Activated CD8-positive, alpha-beta memory T cell treated with anti-CD3 and anti-CD28 coated beads for 1 hour (primary cell): ENCODE measurements at regions not wholly inside any gene's neighbourhood (a gene's known extent, or its start where the extent isn't known, plus 50 kb on each side); places are given as distances from the start of the nearest gene placed in this dataset.

Experiments used
- DNase-seq, 2 donors: peaks; one replicate each; pipeline ENCODE4 v3.0.0-alpha.2; 2020; ENCODE audit warnings: low read depth in 1 of 2; ENCODE audit errors: extremely low read depth in 1 of 2

DNA sequence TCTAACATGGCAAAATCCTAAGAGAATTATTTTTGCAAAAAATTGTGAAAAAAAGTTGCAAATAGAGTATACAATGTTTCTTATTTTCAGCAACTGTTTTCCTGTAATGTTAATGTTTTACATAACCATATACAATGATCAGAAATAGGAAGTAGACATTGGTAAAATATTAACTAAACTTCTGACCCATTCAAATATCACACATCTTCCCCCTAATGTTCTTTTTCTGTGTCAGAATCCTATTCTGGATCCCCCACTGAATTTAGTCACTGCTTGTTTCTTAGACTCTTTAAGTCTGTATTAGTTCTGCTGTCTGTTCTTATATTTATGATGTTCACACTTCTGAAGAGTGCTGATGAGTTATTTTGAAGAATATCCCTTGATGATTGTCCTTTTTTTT lies 62.0 kb downstream of the HFE start:
- DNase-seq: no peak

GRCh38 chr6:26152226-26153101 lies 65.2 kb downstream of the HFE start:
- DNase-seq: no peak

DNA sequence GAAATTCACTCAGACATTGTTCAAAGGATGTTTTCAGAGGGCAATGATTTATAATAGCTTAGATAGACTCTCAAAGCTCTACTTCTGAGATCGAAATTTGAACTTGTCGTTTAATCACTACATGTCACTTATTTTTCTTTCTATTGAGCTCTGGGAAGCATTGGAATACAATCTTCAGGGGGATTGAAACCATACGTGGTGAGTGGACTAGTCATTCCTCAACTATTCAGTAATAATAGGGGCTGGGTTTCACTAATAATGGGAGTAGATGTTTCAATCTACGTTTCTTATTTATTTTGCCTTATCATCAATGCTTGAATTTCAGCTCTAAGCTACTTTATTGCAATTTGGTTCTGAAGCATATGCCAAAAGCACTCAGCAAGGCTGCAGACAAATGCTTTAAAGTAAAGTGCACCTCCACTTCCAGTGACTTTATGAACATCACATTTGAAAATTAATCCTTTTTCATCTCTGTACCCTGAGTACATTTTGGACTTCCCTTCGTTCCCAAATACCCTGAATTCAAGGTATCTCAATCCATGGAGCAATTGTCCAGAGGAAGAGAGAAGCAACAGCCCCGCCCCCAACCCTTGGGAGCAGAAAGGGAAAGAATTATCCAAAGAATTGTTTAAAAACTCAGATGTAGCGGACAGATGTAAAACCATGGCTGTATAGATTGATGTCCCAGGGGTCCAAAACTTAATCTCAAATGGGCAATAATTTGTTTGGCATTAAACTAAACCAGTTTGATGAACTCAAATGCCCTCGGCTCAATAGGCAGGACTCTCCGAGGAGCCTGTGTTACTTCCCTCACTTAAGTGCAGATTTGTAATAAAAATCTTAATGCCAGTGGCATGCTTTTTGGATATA lies 68.1 kb downstream of the HFE start:
- no peak for DNase-seq

DNA sequence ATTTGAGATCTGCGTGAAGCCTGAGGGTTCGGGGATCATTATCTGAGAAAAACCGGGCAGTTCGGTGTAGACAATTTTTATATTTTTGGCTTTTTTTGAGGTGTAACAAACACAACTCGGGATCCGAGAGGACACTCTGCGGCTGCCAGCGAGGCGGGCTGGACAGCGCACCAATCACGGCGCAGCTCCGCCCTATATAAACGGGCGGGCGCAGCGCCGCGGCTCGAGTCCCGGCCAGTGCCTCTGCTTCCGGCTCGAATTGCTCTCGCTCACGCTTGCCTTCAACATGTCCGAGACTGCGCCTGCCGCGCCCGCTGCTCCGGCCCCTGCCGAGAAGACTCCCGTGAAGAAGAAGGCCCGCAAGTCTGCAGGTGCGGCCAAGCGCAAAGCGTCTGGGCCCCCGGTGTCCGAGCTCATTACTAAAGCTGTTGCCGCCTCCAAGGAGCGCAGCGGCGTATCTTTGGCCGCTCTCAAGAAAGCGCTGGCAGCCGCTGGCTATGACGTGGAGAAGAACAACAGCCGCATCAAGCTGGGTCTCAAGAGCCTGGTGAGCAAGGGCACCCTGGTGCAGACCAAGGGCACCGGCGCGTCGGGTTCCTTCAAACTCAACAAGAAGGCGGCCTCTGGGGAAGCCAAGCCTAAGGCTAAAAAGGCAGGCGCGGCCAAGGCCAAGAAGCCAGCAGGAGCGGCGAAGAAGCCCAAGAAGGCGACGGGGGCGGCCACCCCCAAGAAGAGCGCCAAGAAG lies 69.0 kb downstream of the HFE start:
- DNase-seq: peak in 1 of 2 donors; percentile 73

DNA sequence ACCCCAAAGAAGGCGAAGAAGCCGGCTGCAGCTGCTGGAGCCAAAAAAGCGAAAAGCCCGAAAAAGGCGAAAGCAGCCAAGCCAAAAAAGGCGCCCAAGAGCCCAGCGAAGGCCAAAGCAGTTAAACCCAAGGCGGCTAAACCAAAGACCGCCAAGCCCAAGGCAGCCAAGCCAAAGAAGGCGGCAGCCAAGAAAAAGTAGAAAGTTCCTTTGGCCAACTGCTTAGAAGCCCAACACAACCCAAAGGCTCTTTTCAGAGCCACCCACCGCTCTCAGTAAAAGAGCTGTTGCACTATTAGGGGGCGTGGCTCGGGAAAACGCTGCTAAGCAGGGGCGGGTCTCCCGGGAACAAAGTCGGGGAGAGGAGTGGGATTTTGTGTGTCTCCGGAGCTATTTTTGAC lies 69.6 kb downstream of the HFE start:
- DNase-seq: peak in 1 of 2 donors; percentile 32

- peak in 1 of 2 donors; percentile 27 for DNase-seq
These were observed 70.2 kb downstream of the HFE start for GRCh38 chr6:26157251-26158075.

- DNase-seq: peak in 1 of 2 donors; percentile 59
These were observed 70.9 kb downstream of the HFE start for GRCh38 chr6:26158076-26158580.

- no peak for DNase-seq
These were observed 71.5 kb downstream of the HFE start for GRCh38 chr6:26158581-26159356.

DNA sequence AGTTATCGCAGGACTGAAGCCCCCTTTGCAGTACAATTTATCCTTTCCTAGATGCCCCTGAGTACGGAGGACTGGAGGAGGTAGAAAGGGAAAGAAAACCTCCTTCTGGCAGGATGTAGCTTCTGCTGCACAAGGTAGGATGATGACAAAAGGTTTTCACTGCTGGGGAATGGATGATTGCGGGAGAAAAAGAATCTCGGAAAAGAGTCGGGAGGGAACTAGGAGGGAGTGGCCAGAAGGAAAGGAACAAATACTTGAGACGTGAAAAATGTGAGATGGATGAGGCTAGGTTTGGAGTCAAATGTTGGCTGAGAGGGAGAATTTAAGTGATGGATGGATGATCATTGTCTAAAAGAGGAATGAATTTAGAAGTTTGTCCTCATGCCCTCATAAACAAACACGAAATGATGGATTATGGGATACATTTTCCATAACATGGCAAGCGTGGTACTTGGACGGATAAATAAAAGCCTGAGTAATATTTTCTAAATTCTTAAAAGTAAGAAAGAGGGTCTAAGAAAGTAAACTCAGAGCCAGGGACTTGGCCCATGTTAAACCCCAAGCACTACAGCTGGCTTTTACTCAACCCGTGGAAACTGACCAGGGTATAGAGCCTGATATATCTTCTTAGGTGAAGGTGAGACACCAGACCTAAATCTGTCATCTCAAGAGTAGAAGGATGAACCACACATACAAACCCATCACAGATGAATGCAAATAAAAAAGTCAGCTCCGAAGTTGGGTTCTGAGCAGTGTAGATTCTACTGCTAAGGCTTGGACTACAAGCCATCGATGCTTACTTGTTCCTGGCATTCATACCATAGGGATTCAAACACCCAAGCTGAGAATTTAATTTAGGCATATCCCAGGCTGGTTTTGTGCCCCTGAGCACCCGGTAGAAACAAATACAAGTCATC lies 72.4 kb downstream of the HFE start:
- no peak for DNase-seq

DNA sequence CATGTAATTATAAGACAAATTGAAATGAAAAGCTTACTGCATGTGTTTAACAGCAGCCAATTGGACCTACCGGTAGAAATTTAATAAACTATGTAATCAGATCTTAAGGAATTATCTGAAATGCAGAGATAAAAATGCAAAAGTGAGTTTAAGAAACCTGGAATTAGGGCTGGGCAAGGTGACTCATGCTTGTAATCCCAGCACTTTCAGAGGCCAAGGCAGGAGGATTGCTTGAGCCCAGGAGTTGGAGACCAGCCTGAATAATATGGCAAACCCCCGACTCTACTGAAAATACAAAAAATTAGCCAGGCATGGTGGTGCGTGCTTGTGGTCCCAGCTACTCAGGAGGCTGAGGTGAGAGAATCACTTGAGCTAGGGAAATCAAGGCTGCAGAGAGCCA lies 74.1 kb downstream of the HFE start:
- DNase-seq: no peak

DNA sequence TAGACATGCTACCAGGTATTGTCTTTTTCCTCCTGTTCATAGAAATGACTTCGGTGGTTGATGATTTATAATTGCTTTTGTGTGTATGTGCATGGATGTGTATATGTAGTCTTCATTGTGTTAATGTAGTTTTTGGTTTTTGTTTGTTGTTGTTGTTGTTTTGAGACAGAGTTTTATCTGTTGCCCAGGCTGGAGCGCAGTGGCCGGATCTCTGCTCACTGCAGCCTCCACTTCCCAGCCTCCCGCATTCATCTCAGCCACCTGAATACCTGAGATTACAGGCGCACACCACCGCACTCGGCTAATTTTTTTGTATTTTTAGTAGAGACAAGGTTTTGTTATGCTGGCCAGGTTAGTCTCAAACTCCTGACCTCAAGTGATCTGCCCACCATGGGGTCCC lies 75.2 kb downstream of the HFE start:
- no peak for DNase-seq

DNA sequence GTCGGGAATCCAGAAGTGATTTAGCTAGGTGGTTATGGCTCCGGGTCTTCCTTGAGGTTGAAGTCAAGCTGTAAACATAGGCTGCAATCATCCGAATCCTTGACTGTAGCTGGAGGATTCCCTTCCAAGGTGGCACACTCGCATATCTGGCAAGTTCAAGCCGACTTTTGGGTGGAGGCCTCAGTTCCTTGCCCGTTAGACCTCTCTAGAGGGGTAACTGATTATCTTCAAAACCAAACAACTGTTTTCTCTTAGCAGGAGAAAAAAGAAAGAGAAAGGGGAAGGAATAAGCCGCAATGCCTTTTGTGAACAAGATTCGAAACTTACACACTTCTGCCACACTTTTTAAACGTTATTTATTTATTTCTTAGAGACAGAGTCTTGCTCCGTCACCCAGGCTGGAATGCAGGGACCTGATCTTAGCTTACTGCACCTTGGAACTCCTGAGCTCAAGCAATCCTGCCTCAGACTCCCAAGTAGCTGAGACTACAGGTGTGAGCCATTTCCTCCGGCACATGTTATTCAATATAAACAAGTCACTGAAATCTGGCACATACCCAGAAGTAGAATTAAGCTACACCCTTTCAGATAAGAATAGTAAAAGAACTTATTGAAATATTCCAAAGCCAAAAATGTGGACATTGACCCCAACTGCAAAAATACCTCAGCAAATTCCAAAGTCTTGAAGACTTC lies 76.3 kb downstream of the HFE start:
- DNase-seq: no peak

- DNase-seq: no peak
These were observed 76.9 kb downstream of the HFE start for GRCh38 chr6:26164120-26164505.

DNA sequence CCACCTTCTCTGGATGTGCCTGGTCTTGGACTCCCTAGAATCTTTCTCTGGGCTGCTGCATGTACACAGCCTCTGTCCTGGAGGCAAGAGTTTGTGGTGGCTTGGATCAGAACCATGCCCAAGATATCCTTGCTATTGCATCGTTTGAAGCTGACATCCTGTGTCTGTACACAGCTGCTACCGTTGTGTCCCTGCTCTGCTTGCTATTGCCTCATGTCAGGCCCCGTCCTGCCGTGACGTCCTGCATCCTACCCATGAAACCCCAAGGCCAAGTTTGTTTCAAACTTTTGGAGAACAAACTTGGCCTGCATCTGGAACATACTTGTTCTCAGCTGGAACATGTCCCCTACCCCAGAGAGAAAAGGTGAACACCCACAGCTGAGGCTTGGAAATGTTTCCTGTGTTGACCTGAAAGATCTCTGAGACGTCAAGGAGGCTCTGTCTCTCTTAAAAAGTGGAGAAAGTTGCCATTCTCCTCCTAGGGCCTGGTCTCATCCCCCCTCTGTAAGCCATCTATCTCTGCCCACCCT lies 78.1 kb downstream of the HFE start:
- DNase-seq: no peak

DNA sequence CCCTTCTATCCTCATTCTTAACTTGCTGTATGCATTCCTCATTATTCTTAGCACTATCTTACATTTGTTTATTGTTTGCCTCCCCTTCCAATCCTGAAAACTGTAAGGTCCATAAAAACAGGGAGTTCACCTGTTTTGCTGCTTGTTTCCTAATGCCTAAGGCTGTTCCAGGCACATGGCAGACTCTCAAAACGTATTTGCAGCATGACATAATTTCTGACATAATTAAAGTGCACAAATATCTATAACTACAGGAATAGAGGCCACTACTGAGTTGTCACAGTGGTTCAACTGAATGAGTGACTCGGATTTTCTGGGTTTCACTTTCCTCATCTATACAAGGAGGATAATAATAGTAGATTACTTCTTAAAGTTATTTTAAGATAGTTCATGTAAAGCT lies 83.0 kb downstream of the HFE start:
- no peak for DNase-seq

DNA sequence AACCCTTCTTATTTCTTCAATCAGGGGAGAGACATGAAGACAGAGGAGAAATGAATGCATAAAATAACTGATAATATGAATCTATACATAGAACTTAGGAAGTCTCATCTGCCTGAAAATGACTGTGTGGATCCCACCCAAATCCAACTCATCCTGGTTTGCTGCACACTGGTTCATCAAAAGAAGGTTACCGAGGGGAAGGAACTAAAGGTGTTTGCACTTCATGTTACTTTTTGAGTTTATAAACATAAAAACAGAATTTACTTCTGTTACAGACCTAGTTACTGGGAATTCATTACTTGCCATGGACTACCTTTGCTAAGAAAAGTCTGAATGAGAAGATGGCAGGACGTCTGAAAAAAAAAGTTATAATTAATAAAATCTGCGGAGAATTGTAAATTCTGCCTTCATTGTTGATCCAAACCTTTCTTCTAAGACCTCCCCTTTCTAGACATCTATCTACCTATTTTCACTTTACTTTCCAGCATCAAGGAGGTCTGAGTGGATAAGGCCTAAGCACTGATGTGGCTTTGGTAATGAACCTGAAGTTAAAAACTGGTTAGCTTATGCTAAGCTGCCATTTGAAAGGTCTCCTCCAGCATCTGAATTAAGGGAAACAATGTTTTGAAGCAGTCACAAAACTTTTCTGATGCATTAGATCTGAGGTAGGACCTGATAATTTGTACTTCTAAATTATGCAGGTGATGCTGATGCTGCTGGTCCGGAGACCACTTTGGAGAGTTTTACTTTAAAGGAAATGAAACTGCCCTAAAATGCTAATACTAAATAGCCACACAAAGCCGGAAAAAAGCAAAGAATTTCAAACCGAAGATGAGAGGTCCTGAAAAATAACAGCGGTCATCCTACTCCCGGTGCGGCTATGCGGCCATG lies 84.0 kb downstream of the HFE start:
- no peak for DNase-seq

GRCh38 chr6:26172608-26172968 lies 85.4 kb downstream of the HFE start:
- DNase-seq: no peak
